IMR-90 (cell line): ENCODE measurements at regions not wholly inside any gene's neighbourhood (a gene's known extent, or its start where the extent isn't known, plus 50 kb on each side); places are given as distances from the start of the nearest gene placed in this dataset.

Experiments
- ATAC-seq: fragments of 200-7000 bp; cut with Tn5 transposase; 2 replicates; pipeline ENCODE4 v1.9.1; 2020; ENCODE audit warnings: low read depth, mild to moderate bottlenecking, moderate library complexity
- BruUV-seq: library from RNA; stranded (reverse); fragments of 400-500 nt; replicated peaks from 2 replicates; lab custom pipeline; 2021; lab: Mats Ljungman, UMichigan
- CTCF ChIA-PET: fragments of 300-600 bp; formaldehyde crosslinking; extraction: SDS; loops from one replicate; lab custom pipeline; 2021; ENCODE audit warnings: antibody characterized with exemption; lab: Yijun Ruan, JAX
- POLR2A ChIA-PET: fragments of 300-600 bp; sonication (Branson Sonifier 250); formaldehyde crosslinking; loops from one replicate; lab custom pipeline; 2022; ENCODE audit warnings: antibody characterized with exemption; ENCODE audit not compliant: unreplicated experiment; lab: Charles Lee
- DNase-seq: peaks from one replicate; pipeline ENCODE4 v3.0.0; 2013
- H2AFZ ChIP-seq: replicated peaks from 2 replicates; pipeline ENCODE3; 2013; ENCODE audit warnings: low read length, mild to moderate bottlenecking; ENCODE audit not compliant: poor library complexity
- H2AK5ac ChIP-seq: 2 replicates; pipeline ENCODE4 v1.6.1; 2013; ENCODE audit warnings: low read depth, low read length, inconsistent platforms
- H2AK9ac ChIP-seq: replicated peaks from 2 replicates; pipeline ENCODE3; 2013; ENCODE audit warnings: mild to moderate bottlenecking, low read depth, low read length, moderate library complexity; ENCODE audit not compliant: poor library complexity
- H2BK120ac ChIP-seq: 2 replicates; pipeline ENCODE4 v1.6.1; 2013; ENCODE audit warnings: low read depth, low read length, inconsistent platforms
- H2BK15ac ChIP-seq: 3 replicates; pipeline ENCODE4 v1.6.1; 2013; ENCODE audit warnings: low read depth, low read length, inconsistent platforms
- H2BK20ac ChIP-seq: 2 replicates; pipeline ENCODE4 v1.6.1; 2013; ENCODE audit warnings: low read depth, mild to moderate bottlenecking, inconsistent platforms, low read length, moderate library complexity
- H2BK5ac ChIP-seq: 2 replicates; pipeline ENCODE4 v1.6.1; 2013; ENCODE audit warnings: mild to moderate bottlenecking, low read depth, low read length, inconsistent platforms; ENCODE audit not compliant: poor library complexity, severe bottlenecking
- H3K14ac ChIP-seq: replicated peaks from 2 replicates; pipeline ENCODE4 v1.6.1; 2013; ENCODE audit warnings: low read depth, low read length, inconsistent platforms
- H3K18ac ChIP-seq: 2 replicates; pipeline ENCODE4 v1.6.1; 2013; ENCODE audit warnings: low read depth, low read length, control low read depth
- H3K23ac ChIP-seq: 2 replicates; pipeline ENCODE4 v1.6.1; 2013; ENCODE audit warnings: low read depth, low read length, inconsistent platforms
- H3K27ac ChIP-seq: 2 replicates; pipeline ENCODE4 v1.5.1; 2013; ENCODE audit warnings: mild to moderate bottlenecking, control low read depth, low read length; ENCODE audit not compliant: insufficient read depth
- H3K27me3 ChIP-seq: 2 replicates; pipeline ENCODE4 v1.6.1; 2013; ENCODE audit warnings: low read length; ENCODE audit not compliant: control insufficient read depth, insufficient read depth
- H3K36me3 ChIP-seq: 2 replicates; pipeline ENCODE4 v1.6.1; 2013; ENCODE audit warnings: low read length, mixed read lengths; ENCODE audit not compliant: control insufficient read depth, insufficient read depth
- H3K4ac ChIP-seq: 2 replicates; pipeline ENCODE4 v1.6.1; 2013; ENCODE audit warnings: low read depth, low read length, inconsistent platforms
- H3K4me1 ChIP-seq: 2 replicates; pipeline ENCODE4 v1.6.1; 2013; ENCODE audit warnings: low read length, mixed read lengths; ENCODE audit not compliant: control insufficient read depth, insufficient read depth
- H3K4me2 ChIP-seq: 2 replicates; pipeline ENCODE4 v1.6.1; 2013; ENCODE audit warnings: low read depth, mild to moderate bottlenecking, control low read depth, low read length, moderate library complexity
- H3K4me3 ChIP-seq: 2 replicates; pipeline ENCODE4 v1.5.1; 2013; ENCODE audit warnings: low read depth, mild to moderate bottlenecking, control low read depth, low read length, moderate library complexity; ENCODE audit not compliant: insufficient read depth
- H3K56ac ChIP-seq: 2 replicates; pipeline ENCODE4 v1.6.1; 2013; ENCODE audit warnings: low read length, inconsistent platforms; ENCODE audit not compliant: insufficient read depth; ENCODE audit errors: extremely low read depth
- H3K79me1 ChIP-seq, 2 experiments: 2 replicates each; pipeline ENCODE4 v1.6.1; 2013; ENCODE audit warnings: low read length in 2 of 2, inconsistent platforms in 1 of 2, low read depth in 1 of 2
- H3K9ac ChIP-seq: 2 replicates; pipeline ENCODE4 v1.6.1; 2013; ENCODE audit warnings: low read depth, low read length, control low read depth
- H3K9me1 ChIP-seq: 2 replicates; pipeline ENCODE4 v1.6.1; 2013; ENCODE audit warnings: low read length, inconsistent platforms; ENCODE audit not compliant: insufficient read depth
- H3K9me3 ChIP-seq: 2 replicates; pipeline ENCODE4 v1.6.1; 2013; ENCODE audit warnings: low read length; ENCODE audit not compliant: control insufficient read depth, insufficient read depth
- H4K20me1 ChIP-seq: 2 replicates; pipeline ENCODE4 v1.6.1; 2013; ENCODE audit warnings: low read length, inconsistent platforms; ENCODE audit not compliant: insufficient read depth
- H4K5ac ChIP-seq: 2 replicates; pipeline ENCODE4 v1.6.1; 2013; ENCODE audit warnings: mild to moderate bottlenecking, low read depth, low read length, control low read depth
- H4K8ac ChIP-seq, 2 experiments: 2 replicates each; pipeline ENCODE4 v1.6.1; 2013; ENCODE audit warnings: low read depth in 2 of 2, low read length in 2 of 2, control low read depth in 1 of 2, inconsistent platforms in 1 of 2
- H4K91ac ChIP-seq: 2 replicates; pipeline ENCODE4 v1.6.1; 2013; ENCODE audit warnings: low read depth, low read length, inconsistent platforms; ENCODE audit not compliant: insufficient read depth
- BHLHE40 ChIP-seq: fragments of 150-350 bp; IDR thresholded peaks from 2 replicates; pipeline ENCODE4 v1.6.1; 2016; ENCODE audit warnings: mild to moderate bottlenecking, low read depth, low read length
- CEBPB ChIP-seq: IDR thresholded peaks from 2 replicates; pipeline ENCODE4 v1.6.1; 2012; ENCODE audit warnings: low read depth, low read length, improper control_type of control experiment
- CHD1 ChIP-seq: IDR thresholded peaks from 2 replicates; pipeline ENCODE4 v1.6.1; 2012; ENCODE audit warnings: low read depth, low read length, improper control_type of control experiment
- FOS ChIP-seq: fragments of 150-350 bp; IDR thresholded peaks from 2 replicates; pipeline ENCODE4 v1.6.1; 2016; ENCODE audit warnings: low read depth, low read length
- MAFK ChIP-seq: IDR thresholded peaks from 2 replicates; pipeline ENCODE4 v1.6.1; 2012; ENCODE audit warnings: low read depth, low read length, improper control_type of control experiment
- MAZ ChIP-seq: IDR thresholded peaks from 2 replicates; pipeline ENCODE4 v1.6.1; 2012; ENCODE audit warnings: low read depth, mild to moderate bottlenecking, low read length, improper control_type of control experiment, moderate library complexity, borderline replicate concordance
- MXI1 ChIP-seq: IDR thresholded peaks from 2 replicates; pipeline ENCODE4 v1.6.1; 2012; ENCODE audit warnings: low read depth, mild to moderate bottlenecking, low read length, moderate library complexity, borderline replicate concordance
- NFE2L2 ChIP-seq: fragments of 150-350 bp; IDR thresholded peaks from 2 replicates; pipeline ENCODE4 v1.6.1; 2016; ENCODE audit warnings: low read depth, mild to moderate bottlenecking, low read length
- POLR2A ChIP-seq: IDR thresholded peaks from 2 replicates; pipeline ENCODE4 v1.6.1; 2012; ENCODE audit warnings: mild to moderate bottlenecking, low read depth, low read length
- RAD21 ChIP-seq: IDR thresholded peaks from 2 replicates; pipeline ENCODE4 v1.6.1; 2012; ENCODE audit warnings: low read length, improper control_type of control experiment
- RCOR1 ChIP-seq: IDR thresholded peaks from 2 replicates; pipeline ENCODE4 v1.6.1; 2012; ENCODE audit warnings: mild to moderate bottlenecking, low read length, improper control_type of control experiment; ENCODE audit not compliant: insufficient replicate concordance
- RFX5 ChIP-seq: IDR thresholded peaks from 2 replicates; pipeline ENCODE4 v1.8.0; 2012; ENCODE audit warnings: low read depth, mild to moderate bottlenecking, low read length, moderate library complexity
- SMC3 ChIP-seq: fragments of 150-350 bp; IDR thresholded peaks from 2 replicates; pipeline ENCODE4 v1.6.1; 2016; ENCODE audit warnings: low read depth, mild to moderate bottlenecking, antibody characterized with exemption, low read length, moderate library complexity
- WGBS, 2 experiments: methylation state at CpG; one replicate each; pipeline versions ENCODE4 v1.1.5 to v1.1.7; 2013; ENCODE audit warnings: missing lambda C conversion rate in 2 of 2; ENCODE audit not compliant: insufficient read length in 1 of 2; ENCODE audit errors: extremely low coverage in 2 of 2; 5-methylcytosine and 5-hydroxymethylcytosine counted together
- dilution Hi-C: fragments of 300-500 bp; cut with HindIII; formaldehyde crosslinking; loops from one replicate; pipeline ENCODE4 v1.14.3; 2018; ENCODE audit warnings: low sequenced_read_pairs; ENCODE audit not compliant: unreplicated experiment
- in situ Hi-C: fragments of 300-500 bp; cut with MboI; formaldehyde crosslinking; loops from 3 replicates; pipeline ENCODE4 v1.14.3; 2019; ENCODE audit warnings: low sequenced_read_pairs, inconsistent platforms, mixed read lengths
- intact Hi-C: fragments of 100-400 bp; cut with micrococcal nuclease; formaldehyde crosslinking; loops from 2 replicates; pipeline ENCODE4 v1.10.0; 2022
- TF ChIP-seq, protein P1 (sequence below): fragments of 150-350 bp; IDR thresholded peaks from 2 replicates; pipeline ENCODE4 v1.6.1; 2017; ENCODE audit warnings: mild to moderate bottlenecking, antibody characterized with exemption, low read length, low read depth
- TF ChIP-seq, protein P2 (sequence below): conservative IDR thresholded peaks from 2 replicates; pipeline ENCODE4 v1.5.1; 2012; ENCODE audit warnings: mild to moderate bottlenecking, low read depth, low read length, improper control_type of control experiment
- TF ChIP-seq, protein P3 (sequence below): fragments of 150-350 bp; IDR thresholded peaks from 2 replicates; pipeline ENCODE4 v1.6.1; 2016; ENCODE audit warnings: low read depth, mild to moderate bottlenecking, low read length, moderate library complexity, borderline replicate concordance

DNA sequence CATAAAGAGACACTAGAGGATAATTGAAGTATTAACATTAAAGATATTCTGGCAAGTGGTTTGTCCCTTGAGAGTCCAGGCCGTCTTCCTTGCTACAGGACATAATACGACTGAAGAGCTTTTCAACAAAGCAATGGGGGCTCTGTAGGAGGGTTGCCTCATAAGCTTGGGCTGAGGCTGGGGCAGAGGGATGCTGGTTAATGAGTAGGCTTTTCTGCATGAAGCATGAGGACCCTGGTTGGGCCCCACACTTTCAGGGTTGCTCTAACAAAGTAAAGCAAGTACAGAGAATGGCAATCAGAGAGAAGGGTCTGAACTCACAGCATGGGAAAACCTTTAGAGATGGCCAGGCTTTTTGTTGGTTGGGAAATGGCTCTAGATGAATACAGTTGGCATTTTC, 281.3 kb downstream of the IDS start:
- TF ChIP-seq, protein P1, sequence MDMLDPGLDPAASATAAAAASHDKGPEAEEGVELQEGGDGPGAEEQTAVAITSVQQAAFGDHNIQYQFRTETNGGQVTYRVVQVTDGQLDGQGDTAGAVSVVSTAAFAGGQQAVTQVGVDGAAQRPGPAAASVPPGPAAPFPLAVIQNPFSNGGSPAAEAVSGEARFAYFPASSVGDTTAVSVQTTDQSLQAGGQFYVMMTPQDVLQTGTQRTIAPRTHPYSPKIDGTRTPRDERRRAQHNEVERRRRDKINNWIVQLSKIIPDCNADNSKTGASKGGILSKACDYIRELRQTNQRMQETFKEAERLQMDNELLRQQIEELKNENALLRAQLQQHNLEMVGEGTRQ, result no peak
- TF ChIP-seq POLR2A (no peak), CHD1 (no peak), MAFK (no peak), SMC3 (no peak), RFX5 (no peak), NFE2L2 (no peak), CEBPB (no peak), MAZ (no peak), RCOR1 (no peak), MXI1 (no peak), BHLHE40 (no peak), RAD21 (no peak), FOS (no peak)
- TF ChIP-seq, protein P2, sequence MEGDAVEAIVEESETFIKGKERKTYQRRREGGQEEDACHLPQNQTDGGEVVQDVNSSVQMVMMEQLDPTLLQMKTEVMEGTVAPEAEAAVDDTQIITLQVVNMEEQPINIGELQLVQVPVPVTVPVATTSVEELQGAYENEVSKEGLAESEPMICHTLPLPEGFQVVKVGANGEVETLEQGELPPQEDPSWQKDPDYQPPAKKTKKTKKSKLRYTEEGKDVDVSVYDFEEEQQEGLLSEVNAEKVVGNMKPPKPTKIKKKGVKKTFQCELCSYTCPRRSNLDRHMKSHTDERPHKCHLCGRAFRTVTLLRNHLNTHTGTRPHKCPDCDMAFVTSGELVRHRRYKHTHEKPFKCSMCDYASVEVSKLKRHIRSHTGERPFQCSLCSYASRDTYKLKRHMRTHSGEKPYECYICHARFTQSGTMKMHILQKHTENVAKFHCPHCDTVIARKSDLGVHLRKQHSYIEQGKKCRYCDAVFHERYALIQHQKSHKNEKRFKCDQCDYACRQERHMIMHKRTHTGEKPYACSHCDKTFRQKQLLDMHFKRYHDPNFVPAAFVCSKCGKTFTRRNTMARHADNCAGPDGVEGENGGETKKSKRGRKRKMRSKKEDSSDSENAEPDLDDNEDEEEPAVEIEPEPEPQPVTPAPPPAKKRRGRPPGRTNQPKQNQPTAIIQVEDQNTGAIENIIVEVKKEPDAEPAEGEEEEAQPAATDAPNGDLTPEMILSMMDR, result no peak
- TF ChIP-seq, protein P3, sequence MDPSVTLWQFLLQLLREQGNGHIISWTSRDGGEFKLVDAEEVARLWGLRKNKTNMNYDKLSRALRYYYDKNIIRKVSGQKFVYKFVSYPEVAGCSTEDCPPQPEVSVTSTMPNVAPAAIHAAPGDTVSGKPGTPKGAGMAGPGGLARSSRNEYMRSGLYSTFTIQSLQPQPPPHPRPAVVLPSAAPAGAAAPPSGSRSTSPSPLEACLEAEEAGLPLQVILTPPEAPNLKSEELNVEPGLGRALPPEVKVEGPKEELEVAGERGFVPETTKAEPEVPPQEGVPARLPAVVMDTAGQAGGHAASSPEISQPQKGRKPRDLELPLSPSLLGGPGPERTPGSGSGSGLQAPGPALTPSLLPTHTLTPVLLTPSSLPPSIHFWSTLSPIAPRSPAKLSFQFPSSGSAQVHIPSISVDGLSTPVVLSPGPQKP, result no peak
- dilution Hi-C loops, result no loop called here
- no CpG with 5 or more reads among the region's 2 CpGs for WGBS, 2 experiments

More for the DNA sequence above, 281.3 kb downstream of the IDS start:
- Histone ChIP-seq H3K23ac (no peak overlapping the region), H3K9me3 (no peaks in the 10 kb centered on the region), H2AFZ (no peak overlapping the region), H3K4me1 (no peaks in the 10 kb centered on the region), H3K56ac (no peak overlapping the region), H3K36me3 (no peaks in the 10 kb centered on the region), H3K79me1 (no peaks in the 10 kb centered on the region), H3K4me3 (no peak overlapping the region), H4K5ac (no peak overlapping the region), H2BK5ac (no peak overlapping the region), H4K91ac (no peak overlapping the region), H3K27ac (no peak overlapping the region), H3K9ac (no peak overlapping the region), H2AK9ac (no peak overlapping the region), H3K4me2 (no peak overlapping the region), H4K8ac (no peak overlapping the region), H2AK5ac (no peak overlapping the region), H2BK120ac (no peak overlapping the region), H2BK20ac (no peak overlapping the region), H3K9me1 (no peaks in the 10 kb centered on the region), H3K4ac (no peak overlapping the region), H3K14ac (no peak overlapping the region), H4K20me1 (no peaks in the 10 kb centered on the region), H2BK15ac (no peak overlapping the region), H3K18ac (no peak overlapping the region), H3K27me3 (no peaks in the 10 kb centered on the region)
- in situ Hi-C loops (no loop called here), intact Hi-C loops (no loop called here)
- CTCF ChIA-PET, result no interaction called here
- DNase-seq, result no peak
- no peak for ATAC-seq
- POLR2A ChIA-PET, result no interaction called here
- BruUV-seq, result no TSS peak
